Fibroblast of the aortic adventitia (primary cell): ENCODE measurements at regions not wholly inside any gene's neighbourhood (a gene's known extent, or its start where the extent isn't known, plus 50 kb on each side); places are given as distances from the start of the nearest gene placed in this dataset.

Source experiments
- DNase-seq: peaks from one replicate; pipeline ENCODE4 v3.0.0-alpha.2; 2010; ENCODE audit warnings: low read depth
- H3K4me3 ChIP-seq: 2 replicates; pipeline ENCODE4 v1.5.1; 2011; ENCODE audit warnings: low read depth, mild to moderate bottlenecking, control low read depth, low read length, moderate library complexity
- TF ChIP-seq, protein P1 (sequence below): IDR thresholded peaks from 2 replicates; pipeline ENCODE4 v1.5.1; 2011; ENCODE audit warnings: mild to moderate bottlenecking, low read length, control low read depth, inconsistent platforms; ENCODE audit not compliant: insufficient read depth

DNA sequence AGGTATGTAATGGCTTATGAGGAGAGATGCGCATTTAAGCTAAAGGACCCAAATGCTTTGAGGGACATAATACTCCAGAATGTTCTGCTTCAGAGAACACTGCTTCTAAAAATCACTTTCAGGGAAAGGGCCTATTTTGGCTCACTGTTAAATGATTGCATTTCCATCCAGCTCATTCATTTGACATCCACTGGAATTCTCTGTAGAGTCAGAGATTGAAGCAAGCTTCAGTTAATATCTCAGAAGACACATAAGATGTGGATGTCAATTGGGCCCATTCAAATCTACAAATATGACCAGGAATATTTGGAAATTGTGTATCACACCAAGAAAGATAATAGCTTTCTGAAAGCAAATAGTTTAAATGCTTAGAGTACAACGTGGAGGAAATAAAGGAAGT, 209.9 kb upstream of the VSTM2A start:
- no peak for DNase-seq
- H3K4me3 ChIP-seq: no peak overlapping the region
- TF ChIP-seq, protein P1, sequence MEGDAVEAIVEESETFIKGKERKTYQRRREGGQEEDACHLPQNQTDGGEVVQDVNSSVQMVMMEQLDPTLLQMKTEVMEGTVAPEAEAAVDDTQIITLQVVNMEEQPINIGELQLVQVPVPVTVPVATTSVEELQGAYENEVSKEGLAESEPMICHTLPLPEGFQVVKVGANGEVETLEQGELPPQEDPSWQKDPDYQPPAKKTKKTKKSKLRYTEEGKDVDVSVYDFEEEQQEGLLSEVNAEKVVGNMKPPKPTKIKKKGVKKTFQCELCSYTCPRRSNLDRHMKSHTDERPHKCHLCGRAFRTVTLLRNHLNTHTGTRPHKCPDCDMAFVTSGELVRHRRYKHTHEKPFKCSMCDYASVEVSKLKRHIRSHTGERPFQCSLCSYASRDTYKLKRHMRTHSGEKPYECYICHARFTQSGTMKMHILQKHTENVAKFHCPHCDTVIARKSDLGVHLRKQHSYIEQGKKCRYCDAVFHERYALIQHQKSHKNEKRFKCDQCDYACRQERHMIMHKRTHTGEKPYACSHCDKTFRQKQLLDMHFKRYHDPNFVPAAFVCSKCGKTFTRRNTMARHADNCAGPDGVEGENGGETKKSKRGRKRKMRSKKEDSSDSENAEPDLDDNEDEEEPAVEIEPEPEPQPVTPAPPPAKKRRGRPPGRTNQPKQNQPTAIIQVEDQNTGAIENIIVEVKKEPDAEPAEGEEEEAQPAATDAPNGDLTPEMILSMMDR: no peak

- DNase-seq: no peak
- H3K4me3 ChIP-seq: no peak overlapping the region
- TF ChIP-seq, protein P1: no peak
Measured at GRCh38 chr7:54333952-54334351, 208.2 kb upstream of the VSTM2A start.

DNA sequence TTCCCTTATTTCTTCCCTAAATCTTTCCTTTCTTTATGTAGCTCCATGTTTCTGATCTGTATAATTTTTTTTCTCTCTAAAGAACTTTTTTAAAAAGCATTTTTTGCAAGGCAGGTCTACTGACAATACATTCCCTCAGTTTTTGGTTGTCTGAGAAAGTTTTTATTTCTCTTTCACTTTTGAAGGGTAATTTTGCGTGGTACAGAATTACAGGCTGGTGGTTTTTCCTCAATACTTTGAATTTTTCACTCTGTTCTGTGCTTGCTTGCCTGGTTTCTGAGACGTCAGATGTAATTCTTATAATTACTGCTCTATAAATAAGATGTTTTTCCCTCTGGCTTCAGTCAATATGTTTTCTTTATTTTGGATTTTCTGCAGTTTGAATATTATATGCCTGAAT, 205.4 kb upstream of the VSTM2A start:
- no peak for DNase-seq
- no peak overlapping the region for H3K4me3 ChIP-seq
- TF ChIP-seq, protein P1: no peak

- TF ChIP-seq, protein P1: no peak
- H3K4me3 ChIP-seq: no peak overlapping the region
- DNase-seq: no peak
Measured at GRCh38 chr7:54337466-54337865, 204.7 kb upstream of the VSTM2A start.

DNA sequence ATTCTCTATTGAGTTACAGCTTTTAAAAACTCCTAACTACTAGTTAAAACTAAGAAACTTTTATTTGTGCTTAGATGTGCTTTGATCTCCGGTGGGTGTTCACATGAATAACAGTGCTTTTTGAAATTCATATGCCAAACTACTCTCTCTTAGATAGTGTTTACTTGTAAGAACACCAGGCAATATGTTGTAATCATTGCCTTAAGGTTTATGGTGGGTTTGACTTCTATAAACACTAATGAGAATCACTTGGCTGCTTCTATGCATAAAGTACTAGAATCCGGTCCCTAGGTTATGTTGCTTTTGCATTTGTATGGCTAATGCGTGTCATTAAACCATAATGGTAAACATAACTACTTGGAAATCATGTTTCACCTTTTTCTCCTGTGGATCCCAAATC, 203.9 kb upstream of the VSTM2A start:
- no peak overlapping the region for H3K4me3 ChIP-seq
- DNase-seq: no peak
- TF ChIP-seq, protein P1: no peak

DNA sequence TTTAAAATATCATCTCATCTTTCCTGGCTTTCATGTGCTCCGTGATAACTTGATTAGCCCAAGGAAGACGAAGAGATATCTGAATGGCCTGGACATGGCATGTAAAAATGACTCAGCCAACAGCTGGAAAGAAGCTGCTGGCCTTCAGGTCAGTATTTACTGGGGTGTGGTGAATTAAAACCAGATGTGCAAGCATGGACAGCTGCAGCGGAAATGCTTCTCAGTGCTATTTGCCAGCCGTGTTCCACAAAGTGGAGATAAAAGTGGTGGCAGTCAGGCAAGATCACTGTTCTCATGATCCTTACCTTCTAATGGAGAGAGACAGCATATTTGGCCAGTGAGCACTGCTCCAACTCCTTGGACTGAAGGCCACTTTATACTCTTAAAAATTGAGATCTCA, 203.1 kb upstream of the VSTM2A start:
- TF ChIP-seq, protein P1: no peak
- no peak overlapping the region for H3K4me3 ChIP-seq
- peak; percentile 87 for DNase-seq

DNA sequence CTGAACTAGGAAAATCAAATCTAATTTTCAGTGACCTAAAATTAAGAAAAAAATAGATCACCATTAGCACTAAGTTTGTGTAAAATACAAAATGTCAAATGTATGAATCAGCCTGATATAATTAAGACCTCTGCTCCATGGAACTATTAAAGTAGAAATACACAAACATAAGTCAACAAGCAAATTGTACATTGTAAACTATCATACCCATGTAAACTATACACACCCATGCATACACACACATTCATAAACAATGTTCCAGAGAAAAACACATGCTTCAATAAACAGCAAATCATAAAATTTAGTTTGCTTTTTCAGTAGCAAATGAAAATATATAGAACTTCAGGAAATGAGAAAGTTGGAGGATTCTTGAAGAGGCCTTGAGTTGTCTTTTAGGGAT, 199.7 kb upstream of the VSTM2A start:
- no peak for DNase-seq
- TF ChIP-seq, protein P1: no peak
- H3K4me3 ChIP-seq: no peak overlapping the region
